ENCODE measurements at regions not wholly inside any gene's neighbourhood (a gene's known extent, or its start where the extent isn't known, plus 50 kb on each side); places are given as distances from the start of the nearest gene placed in this dataset.
A peak's percentile ranks its signal among the peaks of the same experiment; 100 is the strongest.

DNA sequence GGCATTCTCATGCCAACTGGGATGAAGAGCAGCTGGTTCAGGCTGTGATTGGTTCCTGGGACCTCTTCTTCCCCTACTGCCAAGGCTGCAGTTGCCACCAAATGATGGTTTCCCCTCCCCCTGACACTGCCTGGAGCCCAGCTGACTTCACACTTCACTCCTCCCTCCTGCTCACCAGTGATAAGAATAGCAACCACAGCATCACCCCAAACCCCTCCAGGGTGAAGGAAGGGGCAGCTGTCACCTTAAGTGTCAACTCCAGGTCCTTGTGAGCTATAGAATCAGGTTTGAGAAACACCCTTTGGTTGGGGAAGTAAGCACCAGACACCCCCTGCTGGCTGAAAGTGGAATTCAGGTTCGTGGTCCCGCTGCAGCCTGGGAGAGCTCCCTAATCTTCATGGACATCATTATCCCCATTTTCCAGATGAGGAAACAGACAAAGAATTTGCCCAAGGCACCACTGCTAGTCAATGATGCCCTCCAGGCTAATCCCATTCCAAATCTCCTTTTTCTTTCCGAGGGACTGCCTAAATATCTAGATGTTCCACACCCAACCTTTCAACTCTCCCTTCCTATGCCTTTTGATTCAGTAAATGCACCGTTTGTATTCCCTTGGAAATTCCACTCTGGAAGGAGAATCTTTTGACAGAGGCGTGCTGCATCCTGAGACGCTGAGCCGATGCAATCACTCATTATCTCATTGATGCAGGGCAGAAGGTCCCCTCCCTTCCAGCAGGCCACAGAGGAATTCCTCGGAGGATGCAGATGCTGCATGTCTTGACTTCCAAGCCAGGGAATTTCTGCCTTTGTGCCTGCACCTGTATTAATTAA, 50.6 kb upstream of the UQCRFS1 start:
- DNase-seq (ENCODE audit: missing footprints) (no peak), ATAC-seq (peak; percentile 30)
- intact Hi-C loops (cut with DNase I): loop anchor here (10.0 kb wide), 1 partner anchor 529 kb away; no protein-coding TSS in a partner anchor

GRCh38 chr19:29264897-29265296, 51.9 kb upstream of the UQCRFS1 start:
- intact Hi-C loops (cut with DNase I): loop anchor here (10.0 kb wide), 1 partner anchor 530 kb away; no protein-coding TSS in a partner anchor
- ATAC-seq (no peak), DNase-seq (ENCODE audit: missing footprints) (no peak)

DNA sequence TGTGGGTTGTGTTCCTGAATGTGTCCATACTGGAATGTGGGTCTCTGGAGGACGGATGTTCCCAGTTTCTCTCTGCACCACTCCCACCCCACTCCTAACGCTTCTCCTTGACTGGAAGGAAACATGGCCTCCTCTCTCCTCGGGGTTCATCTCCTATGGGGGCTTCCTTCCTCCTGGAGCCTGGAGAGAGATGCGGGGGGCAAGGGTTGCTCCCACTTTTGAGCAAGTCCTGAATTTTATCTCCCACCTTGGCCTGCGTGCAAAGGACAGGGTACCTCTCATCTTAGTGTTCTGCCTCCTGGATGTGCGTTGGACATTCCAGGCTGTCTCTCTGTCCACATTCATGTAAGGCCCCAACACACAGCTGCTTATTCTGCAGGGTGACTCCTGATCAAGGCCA, 52.5 kb upstream of the UQCRFS1 start:
- ATAC-seq: no peak
- intact Hi-C loops (cut with DNase I): loop anchor here (10.0 kb wide), 1 partner anchor 531 kb away; no protein-coding TSS in a partner anchor
- no peak for DNase-seq (ENCODE audit: missing footprints)

DNA sequence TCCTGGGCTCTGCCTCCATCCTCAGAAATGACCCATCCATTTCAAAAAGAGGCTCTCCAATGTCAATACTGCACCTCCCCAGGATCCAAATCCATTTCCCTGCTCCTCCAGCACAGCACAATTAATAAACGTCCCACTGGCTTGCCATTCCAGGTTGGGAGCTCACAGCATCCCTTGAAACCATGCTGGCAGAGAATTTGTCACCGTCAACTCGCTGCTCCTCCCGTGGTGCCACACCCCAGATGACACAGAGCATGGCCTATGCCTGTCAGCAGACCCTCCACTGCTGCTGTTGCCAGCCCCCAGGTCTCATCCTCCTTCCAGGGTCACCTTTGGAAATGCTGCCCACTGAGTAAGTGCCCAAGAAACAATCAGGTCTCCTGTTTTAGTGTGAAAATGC, 53.0 kb upstream of the UQCRFS1 start:
- intact Hi-C loops (cut with DNase I): loop anchor here (10.0 kb wide), 1 partner anchor 531 kb away; no protein-coding TSS in a partner anchor
- ATAC-seq (no peak), DNase-seq (ENCODE audit: missing footprints) (no peak)

DNA sequence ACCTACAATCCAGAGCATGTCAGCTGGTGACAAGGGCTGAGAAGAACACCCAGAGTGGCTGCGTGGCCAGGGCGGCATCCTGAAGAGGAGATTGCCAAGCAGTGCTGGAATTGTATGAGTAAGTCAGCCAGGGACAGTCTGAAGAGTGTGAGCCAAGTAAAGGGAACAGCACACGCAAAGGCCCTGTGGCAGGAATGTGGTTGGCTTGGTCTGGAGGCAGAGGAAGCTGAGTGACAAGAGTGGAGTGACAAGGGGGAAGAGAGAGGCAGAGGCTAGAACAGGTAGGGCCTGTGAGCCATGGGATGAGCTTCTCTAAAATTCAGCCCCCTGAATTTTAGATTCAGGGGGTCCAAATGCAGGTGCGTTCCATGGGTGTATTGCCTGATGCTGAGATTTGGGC, 53.7 kb upstream of the UQCRFS1 start:
- ATAC-seq: peak; percentile 19
- no peak for DNase-seq (ENCODE audit: missing footprints)
- intact Hi-C loops (cut with DNase I): loop anchor here (10.0 kb wide), 1 partner anchor 532 kb away; no protein-coding TSS in a partner anchor

GRCh38 chr19:29267701-29268100, 54.8 kb upstream of the UQCRFS1 start:
- ATAC-seq (no peak), DNase-seq (ENCODE audit: missing footprints) (no peak)
- intact Hi-C loops (cut with DNase I): loop anchor here (10.0 kb wide), 1 partner anchor 533 kb away; no protein-coding TSS in a partner anchor

DNA sequence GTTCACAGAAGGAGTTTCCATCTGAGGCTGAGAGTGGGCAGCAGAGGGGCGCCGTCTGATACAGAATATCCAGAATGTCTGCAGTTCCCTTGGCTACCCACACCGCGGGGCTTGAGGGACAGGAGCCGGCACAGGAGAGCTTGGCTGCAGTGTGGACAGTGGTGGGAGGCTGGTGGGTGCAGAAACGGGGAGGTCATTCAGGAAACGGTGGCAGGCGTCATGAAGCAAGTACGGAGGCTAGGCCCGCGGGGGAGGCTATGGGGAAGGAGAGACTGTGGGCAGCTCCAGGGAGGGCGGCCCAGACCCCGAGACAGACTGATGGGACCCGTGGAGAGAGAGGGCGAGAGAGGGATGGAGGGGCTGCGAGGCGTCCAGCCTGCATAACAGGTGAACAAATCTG, 55.2 kb upstream of the UQCRFS1 start:
- DNase-seq (ENCODE audit: missing footprints) (no peak), ATAC-seq (no peak)
- intact Hi-C loops (cut with DNase I): loop anchor here (10.0 kb wide), 1 partner anchor 533 kb away; no protein-coding TSS in a partner anchor

GRCh38 chr19:29268721-29269393, 55.9 kb upstream of the UQCRFS1 start:
- DNase-seq (ENCODE audit: missing footprints) (no peak), ATAC-seq (no peak)
- intact Hi-C loops (cut with DNase I): loop anchor here (10.0 kb wide), 1 partner anchor 534 kb away; no protein-coding TSS in a partner anchor

- no peak for DNase-seq (ENCODE audit: missing footprints)
- intact Hi-C loops (cut with DNase I): loop anchor here (10.0 kb wide), 1 partner anchor 535 kb away; no protein-coding TSS in a partner anchor
- no peak for ATAC-seq
Observed at GRCh38 chr19:29269641-29270040, 56.7 kb upstream of the UQCRFS1 start.

GRCh38 chr19:29271341-29271740, 58.4 kb upstream of the UQCRFS1 start:
- intact Hi-C loops (cut with DNase I): no loop called here
- ATAC-seq: no peak
- DNase-seq (ENCODE audit: missing footprints): no peak

- intact Hi-C loops (cut with DNase I): no loop called here
- DNase-seq (ENCODE audit: missing footprints): no peak
- no peak for ATAC-seq
Observed at GRCh38 chr19:29271911-29272310, 59.0 kb upstream of the UQCRFS1 start.

DNA sequence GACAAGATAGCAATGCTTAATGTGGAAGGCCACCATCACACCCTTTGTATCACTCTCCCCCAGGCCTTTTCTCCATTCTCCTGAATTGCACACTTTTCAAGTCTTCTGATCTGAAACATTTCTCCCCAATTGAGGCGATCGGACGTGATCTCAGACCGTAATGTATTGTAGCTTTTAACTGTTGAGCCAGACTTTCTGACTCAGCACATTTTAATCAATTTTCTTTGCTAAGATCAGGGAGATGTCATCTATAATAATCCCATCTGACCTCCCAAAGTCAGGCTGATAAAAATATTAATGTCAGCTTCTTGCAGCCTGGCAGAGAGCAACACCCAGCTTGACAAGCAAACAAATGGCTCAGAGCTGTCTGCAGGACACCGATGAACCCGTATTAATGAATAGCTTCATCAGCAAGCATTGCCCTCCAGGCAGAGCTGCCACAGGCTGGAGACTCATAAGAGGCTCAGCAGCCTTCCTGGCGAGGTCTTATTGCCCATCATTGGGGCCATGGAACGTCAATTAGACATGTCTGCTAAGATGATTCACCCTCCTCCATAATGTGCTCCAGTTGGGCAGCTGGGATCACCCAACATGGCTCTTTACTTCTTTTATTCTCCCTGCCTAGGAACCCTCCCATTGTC, 60.2 kb upstream of the UQCRFS1 start:
- intact Hi-C loops (cut with DNase I): no loop called here
- ATAC-seq (no peak), DNase-seq (ENCODE audit: missing footprints) (no peak)

- DNase-seq (ENCODE audit: missing footprints) (no peak), ATAC-seq (no peak)
- intact Hi-C loops (cut with DNase I): no loop called here
Observed at GRCh38 chr19:29275266-29275665, 62.3 kb upstream of the UQCRFS1 start.

DNA sequence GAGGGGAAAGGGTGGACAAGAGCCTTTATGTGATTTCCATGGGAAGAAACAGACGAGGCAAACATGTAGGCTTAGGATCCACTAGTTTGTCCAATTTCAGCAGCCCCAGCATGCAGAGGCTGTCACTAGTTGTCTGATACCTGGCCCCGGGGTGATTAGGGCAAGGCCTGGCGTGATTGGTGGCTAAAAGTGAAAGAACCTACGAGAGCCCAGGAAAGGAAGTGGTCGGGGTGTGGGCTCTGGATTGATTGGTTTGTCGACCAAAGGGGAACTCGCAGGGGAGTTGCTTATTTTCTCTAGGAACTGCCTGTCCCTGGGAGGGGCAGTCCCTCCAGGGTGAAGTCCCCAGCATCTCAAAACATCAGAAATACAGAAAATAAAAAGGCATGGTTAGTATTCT, 64.2 kb upstream of the UQCRFS1 start:
- DNase-seq (ENCODE audit: missing footprints) (no peak), ATAC-seq (peak; percentile 89)
- intact Hi-C loops (cut with DNase I): no loop called here

DNA sequence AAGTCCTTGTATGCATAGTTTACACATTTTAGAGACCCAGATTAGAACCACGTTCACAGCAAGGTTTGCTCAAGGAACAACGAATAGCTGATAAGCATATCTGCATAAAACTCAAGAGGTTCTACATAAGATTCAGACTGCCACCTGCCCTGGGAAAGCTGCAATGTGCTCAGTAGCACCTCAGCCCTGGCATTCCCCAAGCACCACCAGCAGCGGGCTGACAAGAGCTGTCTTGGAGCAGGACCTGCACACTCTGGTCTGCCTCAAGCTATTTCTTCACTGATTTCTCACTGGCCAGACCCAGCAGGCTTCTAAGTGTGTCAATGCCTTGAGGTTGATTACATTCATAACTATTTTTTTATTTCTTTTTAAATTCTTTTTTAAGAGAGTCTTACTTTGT, 65.8 kb upstream of the UQCRFS1 start:
- DNase-seq (ENCODE audit: missing footprints): no peak
- intact Hi-C loops (cut with DNase I): no loop called here
- ATAC-seq: no peak

GRCh38 chr19:29283366-29283765, 70.4 kb upstream of the UQCRFS1 start:
- ATAC-seq (no peak), DNase-seq (ENCODE audit: missing footprints) (no peak)
- intact Hi-C loops (cut with DNase I): no loop called here

DNA sequence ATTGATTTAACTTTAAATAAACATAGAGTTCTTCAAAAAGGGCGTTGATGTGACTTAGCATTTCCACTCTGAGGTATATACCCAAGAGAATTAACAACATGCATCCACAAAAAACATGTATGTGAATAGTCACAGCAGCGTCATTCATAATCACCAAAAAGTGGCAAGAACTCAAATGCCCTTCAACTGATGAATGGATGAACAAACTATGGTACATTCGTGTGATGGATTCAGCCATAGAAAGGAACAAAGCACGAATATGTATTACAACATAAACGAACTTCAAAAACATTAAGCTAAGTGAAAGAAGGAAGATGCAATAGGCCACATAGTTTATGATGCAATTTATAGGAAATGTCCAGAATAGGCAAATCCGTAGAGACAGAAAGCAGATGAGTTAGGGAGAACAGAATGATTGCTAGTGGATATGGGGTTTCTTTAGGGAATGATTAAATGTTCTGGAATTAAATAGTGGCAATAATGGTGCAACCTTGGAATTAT, 72.3 kb upstream of the UQCRFS1 start:
- DNase-seq (ENCODE audit: missing footprints) (no peak), ATAC-seq (no peak)
- intact Hi-C loops (cut with DNase I): no loop called here

DNA sequence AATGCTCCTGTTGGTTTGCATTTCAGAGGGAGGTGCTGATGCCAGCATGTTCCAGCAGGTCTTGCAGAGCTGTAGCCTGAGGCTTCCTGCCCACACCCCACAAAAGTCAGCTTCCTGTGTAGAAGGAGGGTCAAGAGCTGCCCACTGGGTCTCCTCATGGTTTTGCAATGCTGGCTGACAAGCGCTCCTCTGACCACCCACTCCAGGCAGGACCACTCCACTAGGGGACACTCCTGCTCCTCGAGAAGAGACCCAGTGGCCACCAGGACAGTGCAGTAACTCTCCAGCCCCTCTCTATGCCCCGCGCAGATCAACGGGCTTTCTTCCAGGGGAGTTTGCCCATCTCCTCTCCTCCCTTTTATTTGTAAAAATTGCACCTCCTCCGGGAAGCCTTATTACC, 72.9 kb upstream of the UQCRFS1 start:
- ATAC-seq (no peak), DNase-seq (ENCODE audit: missing footprints) (no peak)
- intact Hi-C loops (cut with DNase I): no loop called here

DNA sequence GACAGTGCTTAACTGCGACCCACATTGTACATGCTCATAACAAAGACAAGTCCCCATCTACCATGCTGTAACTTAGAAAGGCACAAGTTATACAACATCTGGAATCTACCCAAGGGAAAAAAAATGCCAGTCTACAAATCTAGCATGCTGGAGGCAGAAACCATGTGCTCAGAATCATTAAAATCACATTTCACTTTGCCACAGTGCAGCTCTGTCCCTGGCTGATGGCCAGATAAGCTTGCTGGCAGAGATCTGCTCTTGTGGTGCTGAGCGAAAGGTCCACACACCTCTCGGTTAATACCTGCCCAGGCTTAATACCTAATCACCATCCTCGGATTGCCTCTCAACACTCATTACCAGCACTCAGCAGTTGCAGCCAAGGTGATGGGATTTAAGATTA, 74.1 kb upstream of the UQCRFS1 start:
- intact Hi-C loops (cut with DNase I): no loop called here
- DNase-seq (ENCODE audit: missing footprints): no peak
- no peak for ATAC-seq

Data from Right ventricle myocardium inferior (tissue), 1 donor.